OCI-LY7 (cell line): ENCODE measurements at regions not wholly inside any gene's neighbourhood (a gene's known extent, or its start where the extent isn't known, plus 50 kb on each side); places are given as distances from the start of the nearest gene placed in this dataset.

ENCODE experiments used
- CTCF ChIP-seq: fragments of 200-600 bp; sonication (generic); conservative IDR thresholded peaks from 2 replicates; pipeline ENCODE4 v1.5.1; 2014; ENCODE audit warnings: mild to moderate bottlenecking, antibody characterized with exemption, low read length, moderate library complexity, mixed read lengths
- EZH2phosphoT487 ChIP-seq: fragments of 200-600 bp; sonication (generic); IDR thresholded peaks from 2 replicates; pipeline ENCODE4 v1.6.1; 2018; ENCODE audit warnings: low read depth, borderline replicate concordance, mild to moderate bottlenecking, mixed run types, antibody characterized with exemption, low read length, moderate library complexity, mixed read lengths

GRCh38 chrX:122626871-122627270, 557.2 kb upstream of the GRIA3 start:
- TF ChIP-seq CTCF (no peak), EZH2phosphoT487 (no peak)
